SK-N-SH treated with all-trans-retinoic acid at 6 μM for 48 hours (cell line): ENCODE measurements at regions not wholly inside any gene's neighbourhood (a gene's known extent, or its start where the extent isn't known, plus 50 kb on each side); places are given as distances from the start of the nearest gene placed in this dataset.

Source experiments
- ESRRG ChIP-seq: fragments of 250-450 bp; sonication (Bioruptor Pico); IDR thresholded peaks from 2 replicates; pipeline ENCODE4 v1.6.1; 2021; ENCODE audit warnings: mild to moderate bottlenecking
- SNAI2 ChIP-seq: fragments of 250-450 bp; sonication (Bioruptor Pico); IDR thresholded peaks from 2 replicates; pipeline ENCODE4 v1.5.0; 2020; ENCODE audit warnings: mild to moderate bottlenecking, moderate library complexity
- ZFP3 ChIP-seq: fragments of 250-450 bp; sonication (Bioruptor Pico); IDR thresholded peaks from 2 replicates; pipeline ENCODE4 v1.5.0; 2020; ENCODE audit warnings: mild to moderate bottlenecking, moderate library complexity

DNA sequence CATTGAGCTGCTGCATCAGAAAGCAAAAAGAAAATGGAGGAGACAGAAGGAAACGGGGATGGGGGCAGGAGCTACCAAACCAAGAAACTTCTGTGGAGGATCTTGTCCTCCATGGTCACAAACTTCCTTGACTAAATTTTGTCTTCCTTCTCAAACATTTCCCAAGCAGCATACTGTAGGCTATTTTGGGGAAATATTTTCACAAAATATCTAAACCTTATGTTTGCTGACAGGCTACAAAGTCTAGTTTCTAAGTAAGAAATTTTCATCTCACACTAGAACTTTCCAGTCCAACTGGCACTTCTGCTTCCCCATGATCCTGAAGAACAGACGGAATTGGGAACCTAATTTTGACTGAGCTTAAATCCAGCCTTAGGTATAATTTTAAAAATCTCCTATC is 552.0 kb downstream of the SNAPC1 start:
- TF ChIP-seq ESRRG (CRISPR knock-in tag) (no peak), SNAI2 (CRISPR knock-in tag) (no peak), ZFP3 (CRISPR knock-in tag) (no peak)
